Epithelial cell of esophagus (primary cell): ENCODE measurements at regions not wholly inside any gene's neighbourhood (a gene's known extent, or its start where the extent isn't known, plus 50 kb on each side); places are given as distances from the start of the nearest gene placed in this dataset.
"Not testable (repeated sequence)": the region's sequence is repeated elsewhere in the genome, so short reads cannot be mapped to it uniquely, and the experiment has no call there.

ENCODE experiments used
- DNase-seq: peaks from one replicate; pipeline ENCODE4 v3.0.0; 2010; ENCODE audit warnings: low read depth
- H3K4me3 ChIP-seq: 2 replicates; pipeline ENCODE4 v1.5.1; 2011; ENCODE audit warnings: mild to moderate bottlenecking, low read length, control low read depth
- CTCF ChIP-seq: IDR thresholded peaks from 2 replicates; pipeline ENCODE4 v1.5.1; 2011; ENCODE audit warnings: low read depth, mild to moderate bottlenecking, low read length, control low read depth, inconsistent platforms; ENCODE audit not compliant: insufficient read depth; ENCODE audit errors: missing control alignments

GRCh38 chr3:56935811-56936210 is 124.7 kb upstream of the SPATA12 start:
- H3K4me3 ChIP-seq = no peak overlapping the region
- TF ChIP-seq CTCF = no peak
- no peak for DNase-seq

GRCh38 chr3:56934481-56934880 is 126.0 kb upstream of the SPATA12 start:
- DNase-seq, H3K4me3 ChIP-seq: not testable (repeated sequence)

GRCh38 chr3:56933803-56934202 is 126.7 kb upstream of the SPATA12 start:
- no peak for TF ChIP-seq CTCF
- no peak for DNase-seq
- no peak overlapping the region for H3K4me3 ChIP-seq

GRCh38 chr3:56932866-56933265 is 127.6 kb upstream of the SPATA12 start:
- no peak for DNase-seq
- no peak overlapping the region for H3K4me3 ChIP-seq
- TF ChIP-seq CTCF = no peak

- DNase-seq = no peak
- TF ChIP-seq CTCF = no peak
- H3K4me3 ChIP-seq = no peak overlapping the region
These were observed 128.6 kb upstream of the SPATA12 start for GRCh38 chr3:56931836-56932235.

GRCh38 chr3:56930706-56931105 is 129.0 kb upstream of the ARHGEF3 start:
- TF ChIP-seq CTCF = no peak
- H3K4me3 ChIP-seq = no peak overlapping the region
- peak; percentile 87 for DNase-seq

- H3K4me3 ChIP-seq = no peak overlapping the region
- no peak for DNase-seq
- no peak for TF ChIP-seq CTCF
These were observed 128.3 kb upstream of the ARHGEF3 start for GRCh38 chr3:56929809-56930615.
